K562 (cell line): ENCODE measurements at regions not wholly inside any gene's neighbourhood (a gene's known extent, or its start where the extent isn't known, plus 50 kb on each side); places are given as distances from the start of the nearest gene placed in this dataset.

Source experiments
- ATAC-seq: fragments of 200-7000 bp; cut with Tn5 transposase; 3 replicates; pipeline ENCODE4 v1.9.1; 2020; ENCODE audit warnings: moderate library complexity
- BruUV-seq: library from RNA; stranded (reverse); fragments of 400-500 nt; replicated peaks from 2 replicates; lab custom pipeline; 2021; lab: Mats Ljungman, UMichigan
- CTCF ChIA-PET: fragments of 300-600 bp; formaldehyde crosslinking; extraction: SDS; loops from one replicate; lab custom pipeline; 2021; ENCODE audit warnings: low intra/inter-chr PET ratio; lab: Yijun Ruan, JAX
- POLR2A ChIA-PET: fragments of 300-600, 350-650 bp; sonication (Branson Sonifier 250); formaldehyde crosslinking; extraction: SDS; loops from one replicate; lab custom pipeline; 2021; ENCODE audit warnings: antibody characterized with exemption, inconsistent platforms; lab: Yijun Ruan, JAX
- DNase-seq, 4 experiments: peaks; one replicate each; pipeline versions ENCODE4 v3.0.0 to v3.0.0-alpha.2; 2011 to 2018; ENCODE audit warnings: low spot score in 3 of 4, mixed read lengths in 3 of 4; ENCODE audit errors: extremely low read depth in 1 of 4
- FAIRE-seq: peaks from 2 replicates; lab custom pipeline; 2011; peaks lifted over from hg19 to GRCh38; lab: Jason Lieb, UNC
- H2AFZ ChIP-seq: 2 replicates; pipeline ENCODE4 v1.6.0; 2011; ENCODE audit warnings: low read depth, low read length, control low read depth, inconsistent platforms
- H3K27ac ChIP-seq: fragments of 200-600 bp; 3 replicates; pipeline ENCODE4 v1.8.0; 2011; ENCODE audit warnings: low read depth, mild to moderate bottlenecking, control low read depth, inconsistent platforms, low read length, moderate library complexity, mixed read lengths; ENCODE audit errors: extremely low read depth
- H3K27me3 ChIP-seq, 2 experiments: fragments of 300-600 bp in 1 of 2; 2 replicates in 1 of 2; 3 replicates in 1 of 2; pipeline versions ENCODE4 v1.6.0 to v1.8.0; 2011; ENCODE audit warnings: inconsistent platforms in 2 of 2, low read length in 2 of 2, mild to moderate bottlenecking in 1 of 2, mixed read lengths in 1 of 2, moderate library complexity in 1 of 2; ENCODE audit not compliant: control insufficient read depth in 2 of 2, insufficient read depth in 2 of 2
- H3K36me3 ChIP-seq: fragments of 300-600 bp; 3 replicates; pipeline ENCODE4 v1.8.0; 2011; ENCODE audit warnings: mild to moderate bottlenecking, low read length, inconsistent platforms; ENCODE audit not compliant: control insufficient read depth, insufficient read depth
- H3K4me1 ChIP-seq, 2 experiments: fragments of 200-600 bp in 1 of 2; replicated peaks in 1 of 2; 2 replicates in 1 of 2; 3 replicates in 1 of 2; pipeline versions ENCODE4 v1.5.1 to v1.8.0; 2011; ENCODE audit warnings: inconsistent platforms in 2 of 2, low read length in 2 of 2, mild to moderate bottlenecking in 1 of 2, mixed read lengths in 1 of 2, moderate library complexity in 1 of 2; ENCODE audit not compliant: control insufficient read depth in 2 of 2, insufficient read depth in 2 of 2
- H3K4me2 ChIP-seq: 2 replicates; pipeline ENCODE4 v1.6.1; 2011; ENCODE audit warnings: low read length, control low read depth, inconsistent platforms, mixed read lengths; ENCODE audit not compliant: insufficient read depth
- H3K4me3 ChIP-seq: fragments of 200-600 bp; sonication (generic), shearing (Covaris generic); 2 replicates; pipeline ENCODE4 v1.5.1; 2016; ENCODE audit warnings: control low read depth, inconsistent platforms
- H3K79me2 ChIP-seq: fragments of 200-600 bp; 3 replicates; pipeline ENCODE4 v1.8.0; 2011; ENCODE audit warnings: low read length, inconsistent platforms; ENCODE audit not compliant: control insufficient read depth, insufficient read depth
- H3K9ac ChIP-seq, 2 experiments: 2 replicates each; pipeline versions ENCODE4 v1.6.0 to v1.6.1; 2011; ENCODE audit warnings: low read depth in 2 of 2, low read length in 2 of 2, control low read depth in 1 of 2, inconsistent platforms in 1 of 2, mild to moderate bottlenecking in 1 of 2, mixed read lengths in 1 of 2; ENCODE audit not compliant: insufficient read depth in 1 of 2
- H3K9me1 ChIP-seq: one replicate; pipeline ENCODE4 v1.6.0; 2011; ENCODE audit warnings: inconsistent platforms, mild to moderate bottlenecking, low read length, moderate library complexity; ENCODE audit not compliant: control insufficient read depth, insufficient read depth
- H3K9me3 ChIP-seq: replicated peaks from 2 replicates; pipeline ENCODE4 v1.5.1; 2011; ENCODE audit warnings: low read depth, low read length, inconsistent platforms; ENCODE audit not compliant: control insufficient read depth, insufficient read depth
- H4K20me1 ChIP-seq: replicated peaks from 2 replicates; pipeline ENCODE4 v1.6.1; 2011; ENCODE audit warnings: low read length, inconsistent platforms, mixed read lengths; ENCODE audit not compliant: control insufficient read depth, insufficient read depth
- ATF4 ChIP-seq: fragments of 450-650 bp; formaldehyde crosslinking; IDR thresholded peaks from 2 replicates; pipeline ENCODE4 v1.4.0; 2022; ENCODE audit warnings: mild to moderate bottlenecking, moderate library complexity
- EWSR1 ChIP-seq: fragments of 450-650 bp; IDR thresholded peaks from 2 replicates; pipeline ENCODE4 v1.6.1; 2018; ENCODE audit warnings: borderline replicate concordance, mild to moderate bottlenecking, low read depth, moderate library complexity; ENCODE audit not compliant: partially characterized antibody
- HMG20A ChIP-seq: fragments of 450-650 bp; formaldehyde crosslinking; conservative IDR thresholded peaks from 2 replicates; pipeline ENCODE4 v1.4.0; 2020; ENCODE audit warnings: mild to moderate bottlenecking, mixed read lengths
- KDM4B ChIP-seq, 2 experiments: fragments of 450-650 bp in 1 of 2; sonication (generic) in 1 of 2; IDR thresholded peaks; 2 replicates each; pipeline ENCODE4 v1.6.1; 2016 to 2017; ENCODE audit warnings: borderline replicate concordance in 2 of 2, antibody characterized with exemption in 1 of 2, low read depth in 1 of 2, mild to moderate bottlenecking in 1 of 2
- KLF13 ChIP-seq: fragments of 450-650 bp; IDR thresholded peaks from 2 replicates; pipeline ENCODE4 v1.6.1; 2016; ENCODE audit warnings: missing genetic modification characterization, low read depth, mild to moderate bottlenecking, missing compliant biosample characterization, moderate library complexity, borderline replicate concordance
- MNT ChIP-seq, 2 experiments: fragments of 450-650 bp; conservative IDR thresholded peaks; 2 replicates each; pipeline ENCODE4 v1.6.1; 2017; ENCODE audit warnings: mild to moderate bottlenecking in 2 of 2, moderate library complexity in 2 of 2
- NR2C1 ChIP-seq, 2 experiments: fragments of 450-650 bp; IDR thresholded peaks; 2 replicates each; pipeline ENCODE4 v1.6.1; 2017; ENCODE audit warnings: mild to moderate bottlenecking in 2 of 2, antibody characterized with exemption in 1 of 2, inconsistent platforms in 1 of 2, missing compliant biosample characterization in 1 of 2, missing genetic modification characterization in 1 of 2
- RFX5 ChIP-seq: IDR thresholded peaks from 2 replicates; pipeline ENCODE4 v1.6.1; 2011; ENCODE audit warnings: low read depth, mild to moderate bottlenecking, improper control_type of control experiment, low read length
- SRSF7 ChIP-seq: fragments of 200-400 bp; formaldehyde crosslinking; optimal IDR thresholded peaks from 2 replicates; pipeline ENCODE3; 2017; ENCODE audit warnings: mild to moderate bottlenecking, low read depth, low read length
- XRCC5 ChIP-seq: fragments of 200-400 bp; formaldehyde crosslinking; IDR thresholded peaks from 2 replicates; pipeline ENCODE4 v1.6.1; 2017; ENCODE audit warnings: low read depth, mild to moderate bottlenecking, low read length
- ZNF121 ChIP-seq: sonication (generic); formaldehyde crosslinking; conservative IDR thresholded peaks from 2 replicates; pipeline ENCODE4 v1.8.0; 2022; ENCODE audit warnings: missing genetic modification reagents
- ZNF639 ChIP-seq, 2 experiments: fragments of 200-800 bp in 1 of 2; sonication (Bioruptor generic) in 1 of 2; sonication (generic) in 1 of 2; formaldehyde crosslinking in 1 of 2; IDR thresholded peaks in 1 of 2; conservative IDR thresholded peaks in 1 of 2; 2 replicates each; pipeline versions ENCODE4 v1.5.0 to v1.6.1; 2016 to 2020; ENCODE audit warnings: missing compliant biosample characterization in 1 of 2, missing genetic modification characterization in 1 of 2, missing genetic modification reagents in 1 of 2
- WGBS: fragments of 100-300 bp; shearing (Covaris generic); methylation state at CpG from one replicate; pipeline ENCODE4 v1.1.6; 2016; ENCODE audit warnings: low coverage, mixed read lengths; ENCODE audit not compliant: insufficient coverage; ENCODE audit errors: missing lambda C conversion rate; 5-methylcytosine and 5-hydroxymethylcytosine counted together
- in situ Hi-C: fragments of 300-500 bp; cut with MboI; formaldehyde crosslinking; loops from 4 replicates; pipeline ENCODE4 v1.15.0; 2018; ENCODE audit warnings: inconsistent platforms, mixed read lengths
- intact Hi-C: fragments of 100-400 bp; cut with micrococcal nuclease; formaldehyde crosslinking; loops from 2 replicates; pipeline ENCODE4 v1.14.2; 2022

- no peak for TF ChIP-seq ATF4
- TF ChIP-seq, all 486 proteins: peak for 0
- Histone ChIP-seq H3K79me2 (no peaks in the 10 kb centered on the region), H3K9me3 (no peaks in the 10 kb centered on the region), H3K27me3 (no peaks in the 10 kb centered on the region), H4K20me1 (no peaks in the 10 kb centered on the region), H2AFZ (no peak overlapping the region), H3K4me3 (no peak overlapping the region), H3K4me2 (no peak overlapping the region), H3K9ac (no peak overlapping the region), H3K9me1 (no peaks in the 10 kb centered on the region), H3K27ac (no peak overlapping the region), H3K36me3 (no peaks in the 10 kb centered on the region), H3K4me1 (no peaks in the 10 kb centered on the region)
- ChIA-PET POLR2A (no interaction called here), CTCF (no interaction called here)
- intact Hi-C loops (no loop called here), in situ Hi-C loops (no loop called here)
- BruUV-seq: no TSS peak
- DNase-seq (no peak), ATAC-seq (no peak), FAIRE-seq (no peak)
- 5% methylated on average over 2 of the region's 2 CpGs for WGBS
Measured at GRCh38 chr1:82540006-82540405, 739.3 kb downstream of the ADGRL2 start.

GRCh38 chr1:82538876-82539275 is 738.1 kb downstream of the ADGRL2 start:
- Histone ChIP-seq H3K4me1 (no peaks in the 10 kb centered on the region), H3K27ac (no peak overlapping the region), H3K4me3 (no peak overlapping the region), H3K27me3 (no peaks in the 10 kb centered on the region), H2AFZ (no peak overlapping the region), H3K79me2 (no peaks in the 10 kb centered on the region), H3K4me2 (no peak overlapping the region), H4K20me1 (no peaks in the 10 kb centered on the region), H3K9ac (no peak overlapping the region), H3K9me3 (no peaks in the 10 kb centered on the region), H3K36me3 (no peaks in the 10 kb centered on the region), H3K9me1 (no peaks in the 10 kb centered on the region)
- intact Hi-C loops: no loop called here
- in situ Hi-C loops: no loop called here
- ATAC-seq: no peak
- CTCF ChIA-PET: no interaction called here
- POLR2A ChIA-PET: no interaction called here
- no peak for DNase-seq
- FAIRE-seq: no peak
- no TSS peak for BruUV-seq
- no peak for TF ChIP-seq EWSR1
- TF ChIP-seq KDM4B (IDR thresholded peaks at IDR 0.05; ENCODE audit: borderline replicate concordance in 2 of 2, low read depth in 1 of 2): no peak
- no peak for TF ChIP-seq RFX5
- no peak for TF ChIP-seq MNT (conservative IDR thresholded peaks at IDR 0.05)
- TF ChIP-seq KLF13 (tag): no peak
- no peak for TF ChIP-seq SRSF7
- no peak for TF ChIP-seq ZNF121
- TF ChIP-seq XRCC5: no peak
- TF ChIP-seq NR2C1 (IDR thresholded peaks at IDR 0.05): no peak
- no peak for TF ChIP-seq NR2C1 (tag; IDR thresholded peaks at IDR 0.05)
- TF ChIP-seq HMG20A: no peak
- TF ChIP-seq ZNF639 (CRISPR knock-in tag; conservative IDR thresholded peaks at IDR 0.05 in 1 of 2, IDR thresholded peaks at IDR 0.05 in 1 of 2): no peak
